Activated naive CD4-positive, alpha-beta T cell treated with anti-CD3 and anti-CD28 coated beads for 36 hours (primary cell): ENCODE measurements at regions not wholly inside any gene's neighbourhood (a gene's known extent, or its start where the extent isn't known, plus 50 kb on each side); places are given as distances from the start of the nearest gene placed in this dataset.

Experiments
- CTCF ChIA-PET: fragments of 350-600 bp; sonication (Branson Sonifier 250); formaldehyde crosslinking; loops from one replicate; lab custom pipeline; 2021; ENCODE audit warnings: antibody characterized with exemption; lab: Charles Lee
- DNase-seq: peaks from one replicate; pipeline ENCODE4 v3.0.0-alpha.2; 2020
- H3K27ac Mint-ChIP-seq: one replicate; pipeline ENCODE4 v1.8.0; 2021; ENCODE audit warnings: mild to moderate bottlenecking, mixed read lengths
- H3K27me3 Mint-ChIP-seq: one replicate; pipeline ENCODE4 v1.8.0; 2021; ENCODE audit warnings: low read depth, mixed read lengths
- H3K36me3 Mint-ChIP-seq: one replicate; pipeline ENCODE4 v1.8.0; 2021; ENCODE audit warnings: low read depth, mixed read lengths
- H3K4me1 Mint-ChIP-seq: one replicate; pipeline ENCODE4 v1.8.0; 2021; ENCODE audit warnings: low read depth, mixed read lengths
- H3K4me3 Mint-ChIP-seq: one replicate; pipeline ENCODE4 v1.8.0; 2021; ENCODE audit warnings: mild to moderate bottlenecking, moderate library complexity, mixed read lengths
- H3K9me3 Mint-ChIP-seq: one replicate; pipeline ENCODE4 v1.8.0; 2021; ENCODE audit warnings: mixed read lengths
- intact Hi-C: fragments of 100-400 bp; cut with micrococcal nuclease; formaldehyde crosslinking; loops from one replicate; pipeline ENCODE4 v1.15.1; 2023

DNA sequence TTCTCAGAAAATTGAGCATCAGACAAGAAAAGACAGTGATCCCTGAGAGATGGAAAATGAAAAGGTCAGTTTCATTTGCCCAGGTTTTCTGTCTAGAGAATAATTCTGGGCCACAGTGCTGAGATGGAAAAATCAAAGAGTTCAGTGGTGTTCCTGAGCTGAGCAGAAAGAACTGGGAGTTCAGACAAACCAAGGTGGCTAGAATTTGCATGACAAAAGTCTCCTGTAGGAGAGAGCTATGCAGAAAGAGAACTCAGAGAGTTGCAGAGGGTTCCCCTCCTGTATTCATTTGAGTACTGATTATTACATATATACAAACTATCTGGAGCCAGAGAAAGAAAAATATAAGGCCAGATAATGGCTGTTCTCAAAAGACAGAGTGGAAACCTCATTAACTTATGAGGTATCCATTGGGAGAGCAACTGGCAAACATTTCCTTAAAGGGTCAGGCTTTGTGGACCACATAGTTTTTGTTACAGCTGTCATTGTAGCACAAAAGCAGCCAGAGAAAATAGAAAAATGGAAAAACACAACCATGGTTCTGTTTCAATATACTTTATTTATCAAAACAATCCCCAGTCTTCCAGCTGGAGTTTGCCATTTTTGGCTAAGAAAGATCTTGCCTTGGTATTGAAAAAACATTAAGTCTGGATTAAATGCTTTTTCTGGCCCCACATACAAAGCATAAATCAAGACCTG lies 1004.1 kb downstream of the TBL1XR1 start:
- CTCF ChIA-PET, result no interaction called here
- no peak overlapping the region for H3K4me3 Mint-ChIP-seq
- DNase-seq, result no peak
- no peaks in the 10 kb centered on the region for H3K27me3 Mint-ChIP-seq
- H3K36me3 Mint-ChIP-seq, result no peaks in the 10 kb centered on the region
- peaks cover 6% of the 10 kb centered on the region for H3K9me3 Mint-ChIP-seq
- no peaks in the 10 kb centered on the region for H3K4me1 Mint-ChIP-seq
- no peak overlapping the region for H3K27ac Mint-ChIP-seq
- intact Hi-C loops, result no loop called here

DNA sequence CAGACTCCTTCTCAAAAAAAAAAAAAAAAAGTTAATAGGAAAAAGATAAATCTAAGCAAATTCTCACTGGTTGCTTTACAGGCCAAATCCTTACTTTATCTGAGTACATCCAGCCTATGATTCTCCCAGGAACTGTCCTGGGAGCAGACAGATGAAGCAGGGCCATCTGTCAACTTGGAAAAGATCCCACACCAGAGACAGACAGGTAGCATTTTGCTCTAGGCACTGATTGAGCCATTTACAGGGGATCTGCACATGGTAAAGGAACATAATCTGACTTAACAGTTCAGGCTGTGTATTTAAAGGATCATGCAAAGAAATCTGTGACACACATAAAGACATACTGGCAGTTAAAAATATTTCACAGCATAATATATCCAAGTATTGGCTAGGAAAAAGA lies 1006.5 kb downstream of the TBL1XR1 start:
- intact Hi-C loops, result no loop called here
- Mint-ChIP-seq H3K4me1 (no peaks in the 10 kb centered on the region), H3K4me3 (no peak overlapping the region), H3K36me3 (no peaks in the 10 kb centered on the region), H3K27me3 (no peaks in the 10 kb centered on the region), H3K27ac (no peak overlapping the region), H3K9me3 (peaks cover 5% of the 10 kb centered on the region)
- DNase-seq, result no peak
- CTCF ChIA-PET, result no interaction called here

- Mint-ChIP-seq H3K4me1 (no peaks in the 10 kb centered on the region), H3K9me3 (peaks cover 2% of the 10 kb centered on the region), H3K27me3 (no peaks in the 10 kb centered on the region), H3K27ac (no peak overlapping the region), H3K4me3 (no peak overlapping the region), H3K36me3 (no peaks in the 10 kb centered on the region)
- CTCF ChIA-PET, result no interaction called here
- intact Hi-C loops, result no loop called here
- DNase-seq, result no peak
Observed at GRCh38 chr3:176183181-176183580, 1014.1 kb downstream of the TBL1XR1 start.

GRCh38 chr3:176174060-176174459 lies 1023.2 kb downstream of the TBL1XR1 start:
- Mint-ChIP-seq H3K36me3 (no peaks in the 10 kb centered on the region), H3K4me3 (no peak overlapping the region), H3K4me1 (no peaks in the 10 kb centered on the region), H3K27ac (no peak overlapping the region), H3K27me3 (no peaks in the 10 kb centered on the region), H3K9me3 (no peaks in the 10 kb centered on the region)
- no peak for DNase-seq
- CTCF ChIA-PET, result no interaction called here
- intact Hi-C loops, result no loop called here

GRCh38 chr3:176172492-176172891 lies 1024.8 kb downstream of the TBL1XR1 start:
- H3K27ac Mint-ChIP-seq, result no peak overlapping the region

GRCh38 chr3:176167272-176167671 lies 1030.0 kb downstream of the TBL1XR1 start:
- intact Hi-C loops, result no loop called here
- CTCF ChIA-PET, result no interaction called here
- peaks cover 9% of the 10 kb centered on the region for H3K9me3 Mint-ChIP-seq
- no peak overlapping the region for H3K4me3 Mint-ChIP-seq
- no peaks in the 10 kb centered on the region for H3K27me3 Mint-ChIP-seq
- no peak for DNase-seq
- no peaks in the 10 kb centered on the region for H3K36me3 Mint-ChIP-seq
- no peak overlapping the region for H3K27ac Mint-ChIP-seq
- no peaks in the 10 kb centered on the region for H3K4me1 Mint-ChIP-seq

More at GRCh38 chr3:176172492-176172891, 1024.8 kb downstream of the TBL1XR1 start:
- Mint-ChIP-seq H3K36me3 (no peaks in the 10 kb centered on the region), H3K4me1 (no peaks in the 10 kb centered on the region), H3K27me3 (no peaks in the 10 kb centered on the region), H3K9me3 (peaks cover 3% of the 10 kb centered on the region), H3K4me3 (no peak overlapping the region)
- CTCF ChIA-PET, result no interaction called here
- no peak for DNase-seq
- intact Hi-C loops, result no loop called here

GRCh38 chr3:176160997-176161396 lies 1036.3 kb downstream of the TBL1XR1 start:
- intact Hi-C loops, result no loop called here

DNA sequence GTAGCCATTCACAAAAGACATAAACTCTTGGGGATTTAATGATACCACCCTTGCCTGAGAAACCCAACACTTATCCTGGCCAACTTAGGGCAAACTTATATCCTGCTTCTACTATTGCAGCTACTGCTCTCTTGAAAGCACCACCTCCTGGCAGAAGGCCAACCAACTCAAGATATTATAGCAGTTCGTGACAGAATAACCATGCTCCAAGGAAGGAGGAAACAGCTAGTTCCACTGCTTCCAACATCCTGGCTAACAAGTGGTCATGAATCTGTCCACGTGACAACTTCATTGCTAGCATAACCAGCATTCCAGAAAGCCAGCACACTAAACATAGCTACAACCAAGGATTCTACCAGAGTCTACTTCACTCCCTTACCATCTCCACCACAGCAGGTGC lies 1037.5 kb downstream of the TBL1XR1 start:
- no peak overlapping the region for H3K27ac Mint-ChIP-seq
- no peaks in the 10 kb centered on the region for H3K36me3 Mint-ChIP-seq
- intact Hi-C loops, result no loop called here
- H3K27me3 Mint-ChIP-seq, result no peaks in the 10 kb centered on the region
- peaks cover 6% of the 10 kb centered on the region for H3K9me3 Mint-ChIP-seq
- DNase-seq, result no peak
- CTCF ChIA-PET, result no interaction called here
- H3K4me3 Mint-ChIP-seq, result no peak overlapping the region
- no peaks in the 10 kb centered on the region for H3K4me1 Mint-ChIP-seq

More at GRCh38 chr3:176160997-176161396, 1036.3 kb downstream of the TBL1XR1 start:
- Mint-ChIP-seq H3K27me3 (no peaks in the 10 kb centered on the region), H3K4me1 (no peaks in the 10 kb centered on the region), H3K9me3 (peaks cover 10% of the 10 kb centered on the region), H3K36me3 (no peaks in the 10 kb centered on the region), H3K27ac (no peak overlapping the region), H3K4me3 (no peak overlapping the region)
- CTCF ChIA-PET, result no interaction called here
- no peak for DNase-seq

GRCh38 chr3:176155012-176155411 lies 1042.3 kb downstream of the TBL1XR1 start:
- H3K27me3 Mint-ChIP-seq, result no peaks in the 10 kb centered on the region
- no peak overlapping the region for H3K27ac Mint-ChIP-seq
- H3K36me3 Mint-ChIP-seq, result no peaks in the 10 kb centered on the region
- no peak for DNase-seq
- no peak overlapping the region for H3K4me3 Mint-ChIP-seq
- H3K4me1 Mint-ChIP-seq, result no peaks in the 10 kb centered on the region
- CTCF ChIA-PET, result no interaction called here
- H3K9me3 Mint-ChIP-seq, result peaks cover 3% of the 10 kb centered on the region
- intact Hi-C loops, result no loop called here

DNA sequence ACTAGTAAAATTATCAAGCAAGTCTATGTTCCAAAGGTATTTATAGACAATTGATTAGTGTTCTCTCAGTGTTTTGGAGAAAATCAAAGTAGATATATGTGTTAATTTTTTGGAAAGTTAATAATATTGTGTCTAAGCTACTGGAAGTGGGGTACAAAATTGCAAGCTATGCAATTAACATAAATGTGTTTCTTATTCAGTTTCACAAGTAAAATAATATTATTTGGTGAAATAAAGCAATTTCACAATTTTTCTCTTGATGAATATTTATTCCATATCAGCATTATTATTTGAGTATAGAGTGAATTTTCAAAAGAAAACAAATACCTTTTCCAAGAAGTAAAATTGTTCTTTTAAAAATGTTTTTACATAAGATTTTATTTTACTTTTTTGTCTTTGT lies 1047.7 kb downstream of the TBL1XR1 start:
- H3K4me1 Mint-ChIP-seq, result no peaks in the 10 kb centered on the region
- no peaks in the 10 kb centered on the region for H3K36me3 Mint-ChIP-seq
- H3K4me3 Mint-ChIP-seq, result no peak overlapping the region
- H3K27ac Mint-ChIP-seq, result no peak overlapping the region
- H3K9me3 Mint-ChIP-seq, result peaks cover 3% of the 10 kb centered on the region
- no peak for DNase-seq
- CTCF ChIA-PET, result no interaction called here
- H3K27me3 Mint-ChIP-seq, result no peaks in the 10 kb centered on the region
- intact Hi-C loops, result no loop called here

GRCh38 chr3:176147251-176147650 lies 1050.0 kb downstream of the TBL1XR1 start:
- Mint-ChIP-seq H3K9me3 (peaks cover 3% of the 10 kb centered on the region), H3K27me3 (no peaks in the 10 kb centered on the region), H3K27ac (no peak overlapping the region), H3K36me3 (no peaks in the 10 kb centered on the region), H3K4me3 (no peak overlapping the region), H3K4me1 (no peaks in the 10 kb centered on the region)
- intact Hi-C loops, result no loop called here
- DNase-seq, result no peak
- CTCF ChIA-PET, result no interaction called here

- no peaks in the 10 kb centered on the region for H3K36me3 Mint-ChIP-seq
- H3K9me3 Mint-ChIP-seq, result peaks cover 3% of the 10 kb centered on the region
- H3K4me1 Mint-ChIP-seq, result no peaks in the 10 kb centered on the region
- DNase-seq, result no peak
- H3K27ac Mint-ChIP-seq, result no peak overlapping the region
- H3K4me3 Mint-ChIP-seq, result no peak overlapping the region
- intact Hi-C loops, result no loop called here
- CTCF ChIA-PET, result no interaction called here
- no peaks in the 10 kb centered on the region for H3K27me3 Mint-ChIP-seq
Observed at GRCh38 chr3:176141837-176142236, 1055.4 kb downstream of the TBL1XR1 start.

DNA sequence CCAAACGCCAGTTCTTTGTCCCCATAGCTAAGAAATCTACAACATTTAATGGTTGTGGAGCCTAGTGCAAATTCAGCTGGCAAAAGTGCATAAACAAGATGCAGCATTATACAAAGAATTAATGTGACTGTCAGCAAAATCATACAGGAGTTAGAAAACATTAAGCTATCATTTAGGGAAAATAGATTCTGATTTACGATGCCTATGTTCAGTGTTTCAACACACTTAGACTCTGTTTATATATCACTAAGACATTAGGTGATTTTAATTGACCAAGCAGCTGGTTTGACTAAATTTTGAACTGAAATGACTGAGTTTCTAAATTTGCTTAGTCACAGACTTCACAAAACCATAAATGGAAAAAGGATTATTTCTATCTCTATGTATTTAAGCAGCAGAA lies 1076.8 kb downstream of the TBL1XR1 start:
- no peak overlapping the region for H3K27ac Mint-ChIP-seq
- DNase-seq, result no peak
- intact Hi-C loops, result no loop called here
- no peaks in the 10 kb centered on the region for H3K27me3 Mint-ChIP-seq
- no peak overlapping the region for H3K4me3 Mint-ChIP-seq
- CTCF ChIA-PET, result no interaction called here
- no peaks in the 10 kb centered on the region for H3K4me1 Mint-ChIP-seq
- H3K9me3 Mint-ChIP-seq, result peaks cover 8% of the 10 kb centered on the region
- H3K36me3 Mint-ChIP-seq, result no peaks in the 10 kb centered on the region
